Medulla oblongata (tissue), 1 donor: ENCODE measurements at regions not wholly inside any gene's neighbourhood (a gene's known extent, or its start where the extent isn't known, plus 50 kb on each side); places are given as distances from the start of the nearest gene placed in this dataset.
A peak's percentile ranks its signal among the peaks of the same experiment; 100 is the strongest.
"Not testable (repeated sequence)": the region's sequence is repeated elsewhere in the genome, so short reads cannot be mapped to it uniquely, and the experiment has no call there.

Source experiments
- DNase-seq: peaks from one replicate; pipeline ENCODE4 v3.0.0-alpha.2; 2015; ENCODE audit errors: extremely low spot score

DNA sequence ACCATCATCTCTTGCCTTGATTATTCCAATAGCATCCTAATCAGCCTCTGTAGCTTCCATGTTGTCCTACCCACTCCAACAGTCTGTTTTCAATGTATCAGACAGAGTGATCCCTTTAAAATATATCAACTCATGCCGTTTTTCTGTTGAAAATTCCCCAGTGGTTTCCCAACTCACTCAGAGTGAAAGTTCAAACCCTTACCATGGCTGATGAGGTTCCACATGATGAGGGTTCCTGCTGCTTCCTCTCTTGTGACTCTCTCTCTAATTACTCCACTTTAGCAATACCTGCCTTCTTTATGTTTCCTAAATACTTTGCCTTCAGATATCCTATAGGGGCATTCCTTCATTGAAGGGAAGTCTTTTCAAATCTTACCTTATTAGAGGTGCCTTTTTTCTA is 334.7 kb downstream of the PPP1R2C start:
- no peak for DNase-seq

DNA sequence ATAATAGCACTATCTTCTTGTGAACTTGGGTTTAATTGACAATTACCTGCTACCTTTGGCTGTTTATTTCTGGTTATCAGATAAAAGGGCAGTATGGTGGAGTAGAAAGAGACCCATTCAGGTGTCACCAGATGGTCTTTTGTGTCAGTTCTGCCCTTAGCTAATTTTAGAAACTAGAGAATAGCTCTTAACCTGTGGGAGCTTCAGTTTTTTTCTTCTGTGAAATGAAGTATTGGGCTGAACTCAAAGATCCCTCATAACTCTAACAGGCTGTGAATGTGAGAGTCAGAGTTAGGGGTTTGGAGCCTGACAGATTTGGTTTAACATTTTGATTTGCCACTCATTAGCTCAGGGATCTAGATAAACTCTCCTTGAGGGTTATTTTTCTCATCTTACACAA is 335.2 kb downstream of the PPP1R2C start:
- DNase-seq, result no peak

DNA sequence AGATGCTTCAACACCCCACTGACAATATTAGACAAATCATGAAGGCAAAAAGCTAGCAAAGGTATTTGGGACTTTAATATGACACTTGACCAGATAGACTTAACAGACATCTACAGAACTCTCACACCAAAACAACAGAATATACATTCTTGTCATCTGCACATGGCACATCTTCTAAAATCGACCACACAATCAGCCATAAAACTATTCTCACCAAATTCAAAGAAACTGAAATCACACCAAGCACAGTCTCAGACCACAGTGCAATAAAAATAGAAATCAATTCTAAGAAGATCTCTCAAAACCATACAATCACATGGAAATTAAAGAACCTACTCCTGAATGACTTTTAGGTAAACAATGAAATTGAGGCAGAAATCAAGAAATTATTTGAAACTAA is 340.8 kb downstream of the PPP1R2C start:
- no peak for DNase-seq

DNA sequence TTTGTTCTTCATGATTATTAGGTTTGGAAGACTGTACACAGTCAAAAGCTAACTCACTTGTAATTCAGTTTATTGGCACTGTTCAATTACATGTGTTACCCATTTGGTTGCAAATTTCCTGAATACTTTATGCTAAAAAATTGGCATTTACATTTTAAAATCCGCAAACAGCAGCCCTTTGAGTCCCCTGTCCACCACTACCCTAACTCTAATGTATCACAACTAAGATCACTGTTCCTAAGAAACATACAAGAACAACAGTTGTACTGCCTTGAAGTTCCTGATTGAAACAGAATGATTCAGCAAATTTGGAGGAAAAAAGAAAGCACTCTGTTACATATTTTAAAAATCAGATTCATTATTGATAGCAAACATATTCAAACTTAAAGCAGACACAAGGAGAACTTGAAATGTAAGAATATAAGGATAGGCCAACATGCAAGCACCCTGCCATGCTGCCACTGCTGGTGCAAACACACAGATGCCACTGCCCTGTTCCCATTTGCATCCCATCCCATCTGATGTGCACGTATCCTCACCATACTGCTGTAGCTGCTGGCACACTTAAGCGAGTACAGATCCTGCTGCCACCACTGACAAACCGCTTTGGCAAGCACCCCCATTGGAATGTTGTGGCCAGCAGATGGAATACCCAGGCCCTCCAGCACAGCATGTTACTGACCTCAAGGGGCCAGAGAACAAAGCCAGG is 343.4 kb downstream of the PPP1R2C start:
- DNase-seq, result no peak

DNA sequence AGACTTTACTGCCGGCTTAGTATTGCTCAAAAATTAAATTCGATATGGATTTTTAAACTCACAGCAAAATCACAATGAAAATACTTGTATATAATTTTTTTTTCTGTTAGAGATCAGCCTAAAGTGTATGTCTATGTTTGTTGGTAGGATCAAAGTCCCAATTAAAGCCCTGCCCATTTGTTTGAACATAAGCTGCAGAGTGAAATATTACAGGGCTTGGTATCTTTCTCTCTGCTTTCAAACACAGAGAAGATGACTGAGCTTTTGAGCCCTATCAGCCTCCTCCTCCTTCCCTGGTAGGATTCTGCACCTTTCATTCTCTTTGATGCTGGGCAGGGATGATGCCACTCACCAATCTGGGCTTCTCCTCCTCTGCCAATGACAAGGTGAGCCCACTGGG is 345.4 kb downstream of the PPP1R2C start:
- no peak for DNase-seq

DNA sequence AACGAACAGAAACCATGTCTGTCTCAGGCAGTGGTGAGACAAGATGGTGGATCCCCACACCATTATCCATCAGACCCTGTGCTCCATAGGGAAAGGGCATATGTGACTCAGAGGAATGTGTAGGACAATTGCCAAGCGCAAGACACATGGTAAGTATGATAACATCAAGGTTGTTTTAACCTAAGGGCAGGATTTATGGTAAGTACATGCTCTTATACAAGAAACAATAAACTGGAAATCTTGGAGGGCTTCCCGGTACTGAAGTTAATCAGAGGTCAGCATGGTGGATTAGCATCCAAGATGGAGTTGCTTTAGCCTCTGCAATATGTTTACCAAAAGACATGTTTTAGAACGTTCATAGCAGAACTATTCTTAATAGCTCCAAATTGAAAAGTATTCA is 355.0 kb downstream of the PPP1R2C start:
- no peak for DNase-seq

DNA sequence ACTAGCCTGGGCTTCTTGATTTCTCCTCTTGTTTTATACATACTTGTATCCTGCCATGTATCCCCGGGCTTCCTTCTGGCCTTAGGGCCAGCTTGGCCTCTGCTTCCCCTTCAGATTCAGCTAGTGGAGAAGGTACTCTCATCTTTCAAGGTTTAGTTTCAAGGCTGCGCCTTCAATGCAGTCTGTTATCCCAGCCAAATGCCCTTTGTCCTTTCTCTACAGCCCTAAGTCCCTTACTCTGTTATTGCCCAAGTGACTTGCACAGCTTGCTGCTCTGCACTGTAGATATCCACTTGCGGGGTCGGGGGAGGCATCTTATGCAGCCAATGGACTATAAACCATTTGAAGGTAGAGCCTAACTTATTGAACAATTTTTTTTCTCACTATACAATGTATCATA is 357.5 kb downstream of the PPP1R2C start:
- DNase-seq, result no peak

DNA sequence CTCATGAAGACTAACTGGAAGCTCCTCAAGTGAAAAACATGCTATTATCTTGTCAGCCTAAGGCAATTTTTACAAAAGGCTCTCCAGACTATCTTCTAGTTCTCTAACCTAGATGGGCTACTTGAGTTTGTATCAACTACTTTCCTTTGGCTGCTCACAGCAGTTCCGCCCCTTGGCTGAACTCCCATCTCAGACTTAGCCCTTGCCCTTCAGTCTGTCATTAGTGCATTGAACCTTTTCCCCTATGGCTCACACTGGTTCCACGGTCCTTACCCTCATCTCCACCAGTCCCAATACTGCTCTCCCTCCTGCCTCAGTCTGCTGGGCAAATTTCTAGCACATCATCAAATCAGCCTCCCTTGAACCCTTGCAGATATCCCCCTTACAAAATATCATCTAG is 362.3 kb downstream of the PPP1R2C start:
- no peak for DNase-seq

DNA sequence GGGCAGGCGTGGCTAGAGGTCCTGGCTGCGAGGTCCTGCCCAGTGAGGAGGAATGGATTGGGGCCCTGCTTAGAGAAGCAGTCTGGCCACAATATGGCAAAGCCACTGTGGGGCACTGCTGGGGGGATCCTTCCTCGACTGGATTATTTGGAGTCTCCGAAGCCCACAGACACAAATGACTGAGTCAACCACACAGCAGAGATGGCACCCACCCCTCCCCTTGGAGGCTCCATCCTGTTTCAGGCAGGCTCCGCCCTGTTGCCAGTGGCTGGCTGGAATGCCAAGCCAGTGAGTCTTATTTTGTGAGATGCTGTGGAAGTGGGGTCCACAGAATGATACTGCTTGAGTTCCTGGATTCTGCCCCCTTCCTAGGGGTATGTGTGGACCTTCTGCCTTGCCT is 363.9 kb downstream of the PPP1R2C start:
- no peak for DNase-seq

DNA sequence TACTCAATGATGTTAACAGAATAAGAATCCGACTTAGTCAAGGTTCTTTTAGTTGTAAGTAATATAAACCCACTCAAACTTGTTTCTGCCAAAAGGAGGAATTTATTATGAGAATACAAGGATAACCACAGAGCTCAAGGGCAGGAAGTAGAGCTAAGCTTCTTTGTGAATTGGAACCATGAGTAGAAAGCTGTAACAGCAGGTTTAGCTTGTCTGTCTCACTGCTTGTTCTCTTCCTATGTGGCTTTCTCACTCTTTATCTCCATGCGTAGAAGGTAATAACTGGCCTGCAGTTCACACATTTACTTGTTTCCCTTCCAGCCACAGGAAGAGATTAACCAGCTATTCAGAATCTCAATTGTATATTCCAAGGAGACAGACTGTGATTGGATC is 378.3 kb downstream of the PPP1R2C start:
- no peak for DNase-seq

DNA sequence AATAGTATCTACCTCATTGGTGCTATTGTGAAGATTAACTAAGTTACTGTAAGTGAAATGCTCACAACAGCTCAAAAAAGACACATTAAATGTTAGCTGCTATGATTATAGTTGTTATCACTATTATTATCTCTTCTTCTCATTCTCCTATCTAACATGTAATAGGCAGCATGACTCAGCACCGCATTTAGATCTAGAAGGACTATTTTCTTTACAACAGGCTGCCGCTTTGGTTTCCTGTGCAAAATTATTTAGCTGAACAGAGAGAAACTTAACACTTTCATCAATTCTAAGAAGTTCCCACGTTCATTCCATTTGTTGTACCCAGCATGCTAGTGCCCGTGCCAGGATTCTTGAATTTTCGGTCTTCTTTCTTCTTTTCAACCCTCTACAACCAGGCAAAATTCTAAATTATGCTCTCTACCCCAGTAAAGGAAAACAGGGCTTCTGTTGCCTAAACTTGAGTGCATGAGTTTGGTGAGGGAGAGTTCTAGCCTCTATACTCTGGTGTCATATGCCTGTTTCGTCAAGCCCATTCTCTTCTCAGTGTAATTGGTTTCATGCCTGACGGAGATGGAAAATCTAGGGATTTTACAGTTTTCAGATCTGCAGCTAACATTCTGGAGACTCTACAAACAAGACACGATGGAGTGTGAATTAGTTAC is 378.9 kb downstream of the PPP1R2C start:
- no peak for DNase-seq

DNA sequence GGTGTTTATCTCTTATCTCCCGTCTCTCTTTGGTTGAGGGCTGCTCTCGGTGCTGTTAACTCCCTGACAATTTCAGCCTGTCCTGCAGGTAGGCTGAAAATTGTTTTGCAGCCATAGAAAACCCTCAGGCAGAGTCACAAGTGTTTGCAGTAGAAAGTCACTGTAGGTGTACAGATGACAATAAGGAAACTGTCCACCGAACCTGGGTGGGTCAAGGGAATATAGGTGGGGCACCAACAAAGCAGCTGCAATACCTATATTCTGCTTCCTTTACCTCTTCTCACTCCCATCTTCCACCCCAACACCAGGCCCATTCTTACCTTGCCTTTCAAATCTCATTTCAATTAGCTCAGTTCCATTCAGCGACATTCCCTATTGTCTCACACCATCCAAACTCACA is 381.8 kb downstream of the PPP1R2C start:
- no peak for DNase-seq

DNA sequence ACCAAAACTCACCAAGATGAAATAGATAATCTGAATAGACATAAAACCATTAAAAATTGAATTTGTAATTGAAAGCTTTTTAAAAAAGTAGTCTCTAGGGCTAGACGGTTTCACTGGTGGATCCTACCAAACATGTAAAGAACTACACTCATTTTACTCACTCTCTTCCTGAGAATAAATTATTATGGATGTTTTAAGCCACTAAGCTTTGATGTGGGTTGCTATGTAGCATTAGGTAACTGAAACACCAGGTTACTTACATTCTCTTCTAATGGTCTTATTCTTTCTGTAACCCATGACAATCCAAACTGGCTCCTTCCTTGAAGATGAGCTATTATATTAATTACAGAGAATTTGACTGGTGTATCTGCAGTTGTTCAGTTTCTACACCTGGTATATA is 385.1 kb downstream of the PPP1R2C start:
- DNase-seq, result no peak

DNA sequence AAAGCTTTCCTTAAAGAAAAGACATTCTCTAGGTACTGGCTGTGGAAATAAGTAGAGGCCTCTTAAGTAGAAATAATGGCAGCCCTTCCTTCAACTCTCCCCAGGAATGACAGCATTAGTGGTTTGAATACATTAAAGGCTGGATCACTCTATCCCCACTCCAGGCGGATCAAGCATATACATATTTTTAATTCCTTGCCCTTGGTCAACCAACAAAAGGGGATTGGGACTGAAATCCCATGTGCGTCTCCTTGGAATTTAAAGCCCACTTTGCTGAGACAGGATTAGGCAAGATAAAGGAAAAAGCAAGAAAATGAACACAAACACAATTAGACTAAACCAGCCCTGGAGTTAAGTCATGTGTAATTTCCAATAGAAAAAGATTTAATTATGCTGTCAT is 391.3 kb downstream of the PPP1R2C start:
- DNase-seq, result no peak

DNA sequence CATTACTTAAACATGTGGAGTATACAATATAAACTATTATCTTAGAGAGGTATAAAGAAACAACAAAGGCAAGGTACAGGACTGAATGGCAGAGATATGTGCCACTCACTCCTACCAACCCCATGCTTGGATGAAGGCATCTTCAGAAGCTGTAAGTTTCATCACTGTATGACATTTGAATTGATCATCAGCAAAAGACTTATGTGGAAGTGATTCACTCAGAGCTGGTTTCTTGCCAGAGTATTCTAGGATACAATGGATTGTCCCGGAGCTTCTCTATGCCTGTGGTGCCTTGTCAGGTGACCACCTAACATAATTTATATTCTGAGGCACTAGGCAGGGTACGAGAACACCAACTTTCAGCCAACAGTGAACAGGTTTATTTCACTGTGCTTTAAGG is 392.2 kb downstream of the PPP1R2C start:
- no peak for DNase-seq

DNA sequence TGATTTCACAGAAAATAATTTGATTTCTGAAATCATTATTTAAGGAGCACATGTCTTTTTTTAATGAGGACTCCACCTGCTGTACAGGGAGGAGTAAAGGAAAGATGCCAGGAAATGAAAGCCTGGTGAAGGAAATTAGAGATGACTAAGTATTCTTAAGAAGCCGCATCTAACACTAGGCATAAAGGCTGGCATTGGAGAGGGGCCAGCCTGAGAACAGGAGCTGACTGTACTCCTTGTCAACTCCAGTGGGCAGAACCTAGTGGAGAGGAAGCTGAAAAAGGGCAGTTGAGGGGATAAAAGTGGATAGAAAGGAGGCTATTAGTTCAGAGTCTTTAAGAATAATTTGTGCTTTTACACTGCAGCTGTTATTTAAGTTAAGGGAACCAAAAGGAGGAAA is 393.0 kb downstream of the PPP1R2C start:
- DNase-seq, result peak; percentile 4

DNA sequence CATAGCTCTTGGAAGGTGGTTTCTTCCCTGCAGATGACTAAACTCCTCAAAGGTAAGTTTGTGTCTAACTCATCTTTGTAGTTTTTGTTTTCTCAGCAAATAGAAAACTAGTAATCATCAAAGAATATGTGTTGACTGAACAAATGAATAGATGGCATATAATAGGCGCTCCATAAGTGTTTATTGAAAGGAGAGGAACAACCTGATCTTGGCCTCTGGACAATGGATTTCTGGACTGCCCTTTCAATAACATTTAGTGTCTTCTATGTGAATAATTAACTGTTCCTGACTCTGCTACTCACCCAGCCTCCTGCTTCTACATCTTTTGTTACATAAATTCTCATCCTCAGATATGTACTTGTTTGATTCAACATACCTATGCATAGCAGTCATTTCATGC is 399.1 kb downstream of the PPP1R2C start:
- DNase-seq, result no peak

DNA sequence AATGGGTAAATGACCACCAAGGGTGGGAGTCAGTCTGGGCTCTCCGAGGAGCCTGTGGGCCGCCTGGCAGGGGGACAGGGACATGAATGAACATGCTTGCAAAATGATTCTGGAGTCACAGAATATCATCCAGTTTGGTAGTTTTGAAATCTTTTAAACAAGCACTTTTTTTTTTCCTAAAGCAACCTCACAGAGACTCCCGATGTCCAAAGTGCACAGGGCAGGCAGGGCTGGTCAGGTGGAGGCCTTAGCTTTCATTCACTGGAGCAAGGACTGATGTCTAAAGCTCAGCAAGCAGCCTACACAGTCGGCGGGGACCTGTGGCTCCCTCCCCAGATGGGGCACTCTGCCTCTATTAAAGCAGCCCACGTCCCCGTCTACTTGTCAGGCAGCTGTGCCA is 402.9 kb downstream of the PPP1R2C start:
- no peak for DNase-seq

DNA sequence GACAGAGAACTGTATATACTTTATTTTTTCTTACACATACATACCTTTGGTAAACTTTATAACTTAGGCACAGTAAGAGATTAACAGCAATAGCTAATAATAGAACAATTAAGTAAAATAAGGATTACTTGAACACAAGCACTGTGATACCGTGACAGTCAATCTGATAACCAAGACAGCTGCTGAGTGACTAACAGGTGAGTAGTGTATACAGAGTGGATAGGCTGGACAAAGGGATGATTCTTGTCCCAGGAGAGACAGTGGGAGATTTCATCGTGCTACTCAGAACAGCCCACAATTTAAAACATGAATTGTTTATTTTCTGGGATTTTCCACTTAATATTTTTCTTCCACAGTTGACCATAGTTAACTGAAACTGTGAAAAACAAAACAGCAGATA is 411.8 kb downstream of the PPP1R2C start:
- no peak for DNase-seq

DNA sequence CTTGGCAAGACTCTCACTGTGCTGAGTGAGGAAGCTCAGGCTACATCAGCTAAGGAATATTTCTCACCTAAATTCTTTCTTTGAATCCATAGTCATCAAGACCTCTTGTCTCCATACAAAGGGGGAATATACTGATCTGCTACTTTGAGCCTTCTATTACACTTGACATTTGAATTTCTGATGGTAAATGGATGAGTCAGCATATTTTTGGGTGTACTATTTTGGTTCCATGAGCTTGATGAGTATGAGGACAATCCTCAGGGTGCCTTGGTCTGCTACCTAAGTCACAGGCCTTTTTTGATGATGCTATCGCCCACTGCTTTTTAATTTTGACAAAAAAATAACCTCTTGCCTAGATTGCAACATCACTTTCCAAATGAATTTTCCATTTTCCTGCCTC is 415.7 kb downstream of the PPP1R2C start:
- DNase-seq, result no peak

DNA sequence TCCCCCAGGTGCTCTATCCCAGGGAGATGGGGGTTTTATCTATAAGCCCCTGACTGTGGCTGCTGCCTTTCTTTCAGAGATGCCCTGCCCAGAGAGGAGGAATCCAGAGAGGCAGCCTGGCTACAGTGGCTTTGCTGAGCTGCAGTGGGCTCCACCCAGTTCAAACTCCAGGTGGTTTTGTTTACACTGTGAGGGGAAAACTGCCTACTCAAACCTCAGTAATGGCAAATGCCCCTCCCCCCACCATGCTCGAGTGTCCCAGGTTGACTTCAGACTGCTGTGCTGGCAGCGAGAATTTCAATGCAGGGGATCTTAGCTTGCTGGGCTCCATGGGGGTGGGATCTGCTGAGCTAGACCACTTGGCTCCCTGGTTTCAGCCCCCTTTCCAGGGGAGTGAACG is 419.6 kb upstream of the CASK start:
- DNase-seq, result not testable (repeated sequence)
